ENCODE measurements at regions not wholly inside any gene's neighbourhood (a gene's known extent, or its start where the extent isn't known, plus 50 kb on each side); places are given as distances from the start of the nearest gene placed in this dataset.

- no peak for TF ChIP-seq ZNF780A (CRISPR knock-in tag; IDR thresholded peaks at IDR 0.05)
- TF ChIP-seq NFE2 (IDR thresholded peaks at IDR 0.05; ENCODE audit: low read depth): no peak
- no peak for TF ChIP-seq CEBPB (tag; IDR thresholded peaks at IDR 0.05)
- TF ChIP-seq NR1H2 (CRISPR knock-in tag; IDR thresholded peaks at IDR 0.05): no peak
- TF ChIP-seq NCOR1 (IDR thresholded peaks at IDR 0.05): no peak
- TF ChIP-seq GABPB1 (CRISPR knock-in tag; IDR thresholded peaks at IDR 0.05): no peak
- no peak for TF ChIP-seq SMAD3 (CRISPR knock-in tag; conservative IDR thresholded peaks at IDR 0.05)
Observed at GRCh38 chr2:40039549-40039948, 260.5 kb upstream of the THUMPD2 start (continued).

- ChIA-PET POLR2A (no interaction called here), CTCF (ENCODE audit: low intra/inter-chr PET ratio) (no interaction called here)
- Histone ChIP-seq H3K9me3 (replicated peaks; ENCODE audit: control insufficient read depth, insufficient read depth, low read depth, low read length) (no peaks in the 10 kb centered on the region; the same call in 1 of the 2 replicates), H3K4me2 (ENCODE audit: insufficient read depth, low read length) (no peak overlapping the region), H3K27me3 (ENCODE audit: control insufficient read depth in 2 of 2, insufficient read depth in 2 of 2, low read length in 2 of 2) (no peaks in the 10 kb centered on the region), H3K36me3 (ENCODE audit: control insufficient read depth, insufficient read depth, low read length) (no peaks in the 10 kb centered on the region), H3K9ac (ENCODE audit: insufficient read depth in 1 of 2, low read depth in 2 of 2, low read length in 2 of 2) (no peak overlapping the region), H3K4me3 (no peak overlapping the region), H3K27ac (ENCODE audit: extremely low read depth, low read depth, low read length) (no peak overlapping the region), H3K9me1 (ENCODE audit: control insufficient read depth, insufficient read depth, low read length) (no peaks in the 10 kb centered on the region), H3K4me1 (replicated peaks in 1 of 2; ENCODE audit: control insufficient read depth in 2 of 2, insufficient read depth in 2 of 2, low read length in 2 of 2) (no peaks in the 10 kb centered on the region), H3K79me2 (ENCODE audit: control insufficient read depth, insufficient read depth, low read length) (no peaks in the 10 kb centered on the region), H4K20me1 (replicated peaks; ENCODE audit: control insufficient read depth, insufficient read depth, low read length) (no peaks in the 10 kb centered on the region), H2AFZ (ENCODE audit: low read depth, low read length) (no peak overlapping the region)
- 1% methylated on average over 4 of the region's 4 CpGs for WGBS (ENCODE audit: insufficient coverage, low coverage, missing lambda C conversion rate)
- FAIRE-seq: no peak
- ATAC-seq: no peak
- DNase-seq (ENCODE audit: extremely low read depth in 1 of 4, low spot score in 3 of 4): no peak
- BruUV-seq (replicated peaks): no TSS peak
- in situ Hi-C loops (cut with MboI) (no loop called here), intact Hi-C loops (cut with micrococcal nuclease) (no loop called here)
- TF ChIP-seq MAX (CRISPR knock-in tag; IDR thresholded peaks at IDR 0.05) (no peak), ZNF165 (CRISPR knock-in tag; IDR thresholded peaks at IDR 0.05; ENCODE audit: borderline replicate concordance) (no peak), IRF1 (CRISPR knock-in tag; IDR thresholded peaks at IDR 0.05; ENCODE audit: borderline replicate concordance) (no peak), SRSF1 (IDR thresholded peaks at IDR 0.05; ENCODE audit: low read depth, low read length) (no peak)
Observed at GRCh38 chr2:40038646-40039045, 259.6 kb upstream of the THUMPD2 start.
